Adrenal gland (tissue), 5 donors: ENCODE measurements at regions not wholly inside any gene's neighbourhood (a gene's known extent, or its start where the extent isn't known, plus 50 kb on each side); places are given as distances from the start of the nearest gene placed in this dataset.

Experiments
- CTCF ChIP-seq, 6 experiments: fragments of 450-650 bp in 4 of 6; fragments of 200-600 bp in 2 of 6; sonication (generic) in 1 of 6; IDR thresholded peaks; 1 replicate in 5 of 6; 2 replicates in 1 of 6; pipeline versions ENCODE4 v1.5.1 to v1.8.0; 2016 to 2021; ENCODE audit warnings: antibody characterized with exemption in 6 of 6, mild to moderate bottlenecking in 2 of 6, moderate library complexity in 1 of 6
- POLR2A ChIP-seq, 2 donors: fragments of 450-650 bp; IDR thresholded peaks; one replicate each; pipeline ENCODE4 v1.6.1; 2017; ENCODE audit warnings: antibody characterized with exemption in 2 of 2, mild to moderate bottlenecking in 2 of 2, moderate library complexity in 1 of 2
- donor health status: DM: no; HTN: no; CAD: no.

- TF ChIP-seq CTCF (IDR thresholded peaks at IDR 0.05) (no peak), POLR2A (IDR thresholded peaks at IDR 0.05) (no peak)
Observed at GRCh38 chr9:107221321-107221720, 61.8 kb upstream of the RAD23B start.
